Upper lobe of right lung (tissue), 1 donor: ENCODE measurements at regions not wholly inside any gene's neighbourhood (a gene's known extent, or its start where the extent isn't known, plus 50 kb on each side); places are given as distances from the start of the nearest gene placed in this dataset.

Experiments
- ATAC-seq: fragments of 200-7000 bp; cut with Tn5 transposase; one replicate; pipeline ENCODE4 v1.9.1; 2020; ENCODE audit warnings: mild to moderate bottlenecking, moderate library complexity
- DNase-seq: peaks from one replicate; pipeline ENCODE4 v3.0.0-alpha.2; 2020
- H3K27ac ChIP-seq: fragments of 200-600 bp; one replicate; pipeline ENCODE4 v1.8.0; 2022
- H3K27me3 ChIP-seq: fragments of 200-600 bp; one replicate; pipeline ENCODE4 v1.8.0; 2022; ENCODE audit warnings: mild to moderate bottlenecking
- H3K36me3 ChIP-seq: fragments of 200-600 bp; one replicate; pipeline ENCODE4 v1.8.0; 2022
- H3K4me1 ChIP-seq: fragments of 200-600 bp; one replicate; pipeline ENCODE4 v1.8.0; 2022
- H3K4me3 ChIP-seq: fragments of 200-600 bp; one replicate; pipeline ENCODE4 v1.8.0; 2022; ENCODE audit warnings: mild to moderate bottlenecking
- H3K9me3 ChIP-seq: fragments of 200-600 bp; one replicate; pipeline ENCODE4 v1.8.0; 2022
- CTCF ChIP-seq: fragments of 200-600 bp; IDR thresholded peaks from one replicate; pipeline ENCODE4 v1.8.0; 2022; ENCODE audit warnings: antibody characterized with exemption
- intact Hi-C: fragments of 100-400 bp; cut with DNase I; formaldehyde crosslinking; loops from one replicate; pipeline ENCODE4 v1.11.0; 2022
- donor health status: DM: no; HTN: yes; CAD: no; lungs with severe emphysema.

DNA sequence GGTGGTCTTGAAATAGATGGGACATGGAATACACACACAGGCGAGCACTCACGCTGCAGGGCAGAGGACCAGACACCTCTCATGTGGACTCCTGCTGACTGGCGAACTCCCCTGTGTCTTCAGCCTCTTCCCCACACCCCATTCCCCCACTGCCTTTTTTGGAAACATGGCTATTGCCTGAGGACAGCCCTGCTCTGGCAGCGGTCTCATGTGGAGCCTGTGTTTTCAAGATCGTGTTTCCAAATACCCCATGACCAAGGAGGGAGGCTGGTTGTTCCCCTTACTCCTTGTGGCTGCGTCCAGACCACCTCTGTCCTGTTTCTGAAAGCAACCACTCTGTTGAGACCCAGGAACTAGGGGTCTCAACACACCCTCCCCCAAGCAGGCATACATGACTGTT, 119.4 kb downstream of the C1orf94 start:
- no peak overlapping the region for H3K4me3 ChIP-seq
- H3K4me1 ChIP-seq, result no peaks in the 10 kb centered on the region
- no peaks in the 10 kb centered on the region for H3K9me3 ChIP-seq
- intact Hi-C loops, result no loop called here
- ATAC-seq (no peak), DNase-seq (no peak)
- H3K36me3 ChIP-seq, result no peaks in the 10 kb centered on the region
- H3K27me3 ChIP-seq, result no peaks in the 10 kb centered on the region
- no peak overlapping the region for H3K27ac ChIP-seq
- no peak for TF ChIP-seq CTCF

- no peak for TF ChIP-seq CTCF
- intact Hi-C loops, result no loop called here
- Histone ChIP-seq H3K27me3 (no peaks in the 10 kb centered on the region), H3K4me1 (no peaks in the 10 kb centered on the region), H3K9me3 (no peaks in the 10 kb centered on the region), H3K27ac (no peak overlapping the region), H3K36me3 (no peaks in the 10 kb centered on the region), H3K4me3 (no peak overlapping the region)
- ATAC-seq, result no peak
- DNase-seq, result no peak
Observed at GRCh38 chr1:34302798-34303197, 126.1 kb downstream of the C1orf94 start.

GRCh38 chr1:34303218-34303617, 126.5 kb downstream of the C1orf94 start:
- TF ChIP-seq CTCF, result no peak
- Histone ChIP-seq H3K4me1 (no peaks in the 10 kb centered on the region), H3K4me3 (no peak overlapping the region), H3K27ac (no peak overlapping the region), H3K36me3 (no peaks in the 10 kb centered on the region), H3K27me3 (no peaks in the 10 kb centered on the region), H3K9me3 (no peaks in the 10 kb centered on the region)
- DNase-seq (no peak), ATAC-seq (no peak)
- intact Hi-C loops, result no loop called here

GRCh38 chr1:34306568-34306967, 129.9 kb downstream of the C1orf94 start:
- ATAC-seq, result peak; percentile 41
- no peaks in the 10 kb centered on the region for H3K4me1 ChIP-seq
- no peak for TF ChIP-seq CTCF

DNA sequence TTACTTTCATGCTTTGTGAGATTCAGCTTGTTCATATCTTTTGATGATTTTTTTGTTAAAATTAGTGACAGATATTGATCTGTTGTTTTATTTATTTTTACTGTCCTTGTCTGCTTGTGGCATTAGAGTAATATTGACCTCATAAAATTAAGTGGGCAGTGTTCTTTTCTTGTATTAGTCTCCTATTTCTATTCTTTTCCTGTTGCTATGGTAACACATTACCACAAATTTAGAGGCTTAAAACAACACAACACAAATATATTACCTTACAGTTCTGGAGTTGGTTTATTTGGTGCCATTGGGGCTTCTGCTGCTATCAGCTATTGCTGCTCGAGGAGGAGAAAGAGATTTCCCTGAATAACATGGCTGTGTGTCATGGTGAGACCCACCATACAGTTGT, 135.7 kb downstream of the C1orf94 start:
- ATAC-seq (no peak), DNase-seq (no peak)
- no peak for TF ChIP-seq CTCF
- Histone ChIP-seq H3K4me1 (no peaks in the 10 kb centered on the region), H3K27me3 (no peaks in the 10 kb centered on the region), H3K4me3 (no peak overlapping the region), H3K27ac (no peak overlapping the region), H3K9me3 (no peaks in the 10 kb centered on the region), H3K36me3 (no peaks in the 10 kb centered on the region)
- intact Hi-C loops, result no loop called here

More at GRCh38 chr1:34306568-34306967, 129.9 kb downstream of the C1orf94 start:
- no peaks in the 10 kb centered on the region for H3K9me3 ChIP-seq
- no peaks in the 10 kb centered on the region for H3K36me3 ChIP-seq
- H3K27me3 ChIP-seq, result no peaks in the 10 kb centered on the region
- H3K27ac ChIP-seq, result no peak overlapping the region
- intact Hi-C loops, result no loop called here
- no peak overlapping the region for H3K4me3 ChIP-seq
- DNase-seq, result no peak

DNA sequence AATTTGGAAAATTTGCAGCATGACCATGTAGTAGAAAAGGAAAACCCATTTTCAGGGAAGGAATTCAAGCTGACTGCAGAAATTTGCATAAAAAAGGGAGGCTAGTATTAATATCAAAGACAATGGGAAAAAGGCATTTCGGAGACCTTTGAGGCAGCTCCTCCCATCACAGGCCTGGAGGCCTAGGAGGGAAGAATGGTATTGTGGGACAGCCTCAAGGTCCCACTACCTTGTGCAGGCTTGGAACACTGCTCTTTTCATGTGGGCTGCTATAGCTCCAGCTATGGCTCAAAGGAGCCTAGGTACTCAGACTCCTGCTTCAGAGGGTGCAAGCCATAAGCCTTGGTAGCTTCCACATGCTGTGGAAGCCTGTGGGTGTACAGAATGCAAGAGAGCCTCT, 139.3 kb downstream of the C1orf94 start:
- intact Hi-C loops, result no loop called here
- H3K36me3 ChIP-seq, result no peaks in the 10 kb centered on the region
- no peak overlapping the region for H3K4me3 ChIP-seq
- DNase-seq, result no peak
- no peak for ATAC-seq
- H3K27ac ChIP-seq, result no peak overlapping the region
- TF ChIP-seq CTCF, result no peak
- H3K9me3 ChIP-seq, result no peaks in the 10 kb centered on the region
- H3K4me1 ChIP-seq, result peaks cover 4% of the 10 kb centered on the region
- H3K27me3 ChIP-seq, result no peaks in the 10 kb centered on the region
